Mucosa of descending colon (tissue), 3 donors: ENCODE measurements at regions not wholly inside any gene's neighbourhood (a gene's known extent, or its start where the extent isn't known, plus 50 kb on each side); places are given as distances from the start of the nearest gene placed in this dataset.

Source experiments
- ATAC-seq: fragments of 200-7000 bp; cut with Tn5 transposase; one replicate; pipeline ENCODE4 v1.9.1; 2020; ENCODE audit warnings: mild to moderate bottlenecking, moderate library complexity
- DNase-seq, 3 donors: peaks; one replicate each; pipeline ENCODE4 v3.0.0-alpha.2; 2020
- H3K36me3 ChIP-seq: fragments of 200-600 bp; one replicate; pipeline ENCODE4 v1.8.0; 2021; ENCODE audit warnings: low read depth, mild to moderate bottlenecking
- H3K4me1 ChIP-seq: fragments of 200-600 bp; one replicate; pipeline ENCODE4 v1.8.0; 2021; ENCODE audit warnings: low read depth, mild to moderate bottlenecking
- H3K4me3 ChIP-seq: fragments of 200-600 bp; one replicate; pipeline ENCODE4 v1.8.0; 2021; ENCODE audit warnings: mild to moderate bottlenecking
- H3K9me3 ChIP-seq: fragments of 200-600 bp; one replicate; pipeline ENCODE4 v1.8.0; 2021; ENCODE audit warnings: mild to moderate bottlenecking
- intact Hi-C, 2 donors: fragments of 100-400 bp; cut with DNase I in 1 of 2; cut with micrococcal nuclease in 1 of 2; formaldehyde crosslinking; loops; one replicate each; pipeline versions ENCODE4 v1.11.0 to v1.11.1; 2022; cut with DNase I, micrococcal nuclease
- TF ChIP-seq, protein P1 (sequence below): fragments of 200-600 bp; IDR thresholded peaks from one replicate; pipeline ENCODE4 v1.8.0; 2022; ENCODE audit warnings: antibody characterized with exemption, mild to moderate bottlenecking
- donor health status: DM: no; HTN: no; CAD: no; lungs with moderate emphysema.
- donor health status: DM: no; HTN: no; CAD: no.
- donor health status: DM: no; HTN: yes; CAD: no.

GRCh38 chr10:52533986-52534385 lies 219.9 kb downstream of the DKK1 start:
- intact Hi-C loops = no loop called here
- H3K9me3 ChIP-seq = no peaks in the 10 kb centered on the region
- TF ChIP-seq, protein P1, sequence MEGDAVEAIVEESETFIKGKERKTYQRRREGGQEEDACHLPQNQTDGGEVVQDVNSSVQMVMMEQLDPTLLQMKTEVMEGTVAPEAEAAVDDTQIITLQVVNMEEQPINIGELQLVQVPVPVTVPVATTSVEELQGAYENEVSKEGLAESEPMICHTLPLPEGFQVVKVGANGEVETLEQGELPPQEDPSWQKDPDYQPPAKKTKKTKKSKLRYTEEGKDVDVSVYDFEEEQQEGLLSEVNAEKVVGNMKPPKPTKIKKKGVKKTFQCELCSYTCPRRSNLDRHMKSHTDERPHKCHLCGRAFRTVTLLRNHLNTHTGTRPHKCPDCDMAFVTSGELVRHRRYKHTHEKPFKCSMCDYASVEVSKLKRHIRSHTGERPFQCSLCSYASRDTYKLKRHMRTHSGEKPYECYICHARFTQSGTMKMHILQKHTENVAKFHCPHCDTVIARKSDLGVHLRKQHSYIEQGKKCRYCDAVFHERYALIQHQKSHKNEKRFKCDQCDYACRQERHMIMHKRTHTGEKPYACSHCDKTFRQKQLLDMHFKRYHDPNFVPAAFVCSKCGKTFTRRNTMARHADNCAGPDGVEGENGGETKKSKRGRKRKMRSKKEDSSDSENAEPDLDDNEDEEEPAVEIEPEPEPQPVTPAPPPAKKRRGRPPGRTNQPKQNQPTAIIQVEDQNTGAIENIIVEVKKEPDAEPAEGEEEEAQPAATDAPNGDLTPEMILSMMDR = no peak
- H3K4me1 ChIP-seq = no peaks in the 10 kb centered on the region
- no peaks in the 10 kb centered on the region for H3K36me3 ChIP-seq
- DNase-seq (no peak), ATAC-seq (no peak)
- no peak overlapping the region for H3K4me3 ChIP-seq

GRCh38 chr10:52539463-52539862 lies 225.4 kb downstream of the DKK1 start:
- no peak for ATAC-seq
- no peak for DNase-seq

DNA sequence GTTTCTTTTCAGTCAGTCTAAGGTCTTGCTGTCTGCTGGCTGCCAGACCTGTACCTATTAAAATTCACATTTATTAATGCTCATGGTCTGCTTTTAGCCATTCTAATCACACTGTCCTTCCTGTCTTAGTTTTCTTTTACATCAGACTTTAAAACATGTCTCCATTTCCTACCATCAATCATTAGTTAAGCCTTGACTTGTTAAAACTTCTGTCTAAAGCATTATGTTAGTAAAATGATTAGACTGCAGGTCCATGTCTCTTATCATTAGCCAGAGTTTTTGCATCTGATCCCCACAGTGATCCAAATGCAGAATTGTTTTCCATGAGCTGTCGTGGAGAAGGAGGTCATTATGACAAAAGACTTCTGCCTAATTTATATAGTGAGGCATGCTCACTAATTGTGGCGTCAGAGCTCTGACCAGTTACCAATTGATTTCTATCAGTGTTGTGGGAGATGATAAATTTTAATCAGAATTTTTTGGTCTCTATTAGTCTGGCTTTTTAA lies 226.5 kb downstream of the DKK1 start:
- intact Hi-C loops = no loop called here
- DNase-seq = no peak
- Histone ChIP-seq H3K36me3 (no peaks in the 10 kb centered on the region), H3K9me3 (no peaks in the 10 kb centered on the region), H3K4me3 (no peak overlapping the region), H3K4me1 (no peaks in the 10 kb centered on the region)
- ATAC-seq = no peak
- TF ChIP-seq, protein P1 = no peak

More at GRCh38 chr10:52539463-52539862, 225.4 kb downstream of the DKK1 start:
- TF ChIP-seq, protein P1 = no peak
- no peaks in the 10 kb centered on the region for H3K9me3 ChIP-seq
- no peaks in the 10 kb centered on the region for H3K4me1 ChIP-seq
- H3K4me3 ChIP-seq = no peak overlapping the region
- intact Hi-C loops = no loop called here
- H3K36me3 ChIP-seq = no peaks in the 10 kb centered on the region

DNA sequence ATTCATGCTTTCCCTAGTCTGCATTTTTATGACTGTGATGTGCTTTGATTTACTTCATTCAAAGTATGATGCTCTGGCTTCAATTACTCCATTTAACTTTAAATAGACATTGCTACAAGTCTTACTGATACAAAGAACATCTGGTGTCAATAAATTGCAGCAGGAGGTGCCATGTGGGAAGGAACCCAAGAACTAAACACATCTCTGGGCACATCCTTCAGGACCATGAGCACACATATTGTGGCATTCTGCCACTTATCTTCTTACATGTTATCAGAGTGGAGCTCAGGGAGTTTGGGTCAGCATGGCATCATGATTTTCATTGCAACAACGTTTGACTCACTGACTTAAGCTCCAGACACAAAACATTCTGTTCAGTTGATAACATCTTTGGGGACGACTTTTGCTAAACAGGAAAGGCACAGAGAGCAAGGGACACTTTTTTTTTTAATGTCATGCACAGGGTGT lies 227.0 kb downstream of the DKK1 start:
- Histone ChIP-seq H3K36me3 (no peaks in the 10 kb centered on the region), H3K4me1 (no peaks in the 10 kb centered on the region), H3K4me3 (no peak overlapping the region), H3K9me3 (no peaks in the 10 kb centered on the region)
- DNase-seq (no peak), ATAC-seq (no peak)
- TF ChIP-seq, protein P1 = no peak
- intact Hi-C loops = no loop called here

DNA sequence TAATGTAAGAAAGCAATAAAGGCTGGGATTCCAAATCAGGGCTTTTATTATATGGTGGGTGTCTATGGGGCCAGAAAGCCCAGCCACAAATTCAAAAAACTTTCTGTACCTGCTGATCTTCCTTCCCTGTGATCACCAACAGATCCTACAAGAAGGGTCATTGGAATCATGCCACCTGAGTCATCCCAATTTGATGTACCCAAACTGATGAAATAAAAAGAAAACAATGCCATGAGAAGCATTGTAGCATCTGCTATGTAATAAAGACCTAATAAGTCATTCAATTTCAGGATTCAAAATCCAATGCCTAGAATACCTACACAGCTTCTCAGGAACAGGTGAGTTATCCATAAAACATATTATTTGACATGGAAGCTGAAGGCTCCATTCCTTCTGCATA lies 228.8 kb downstream of the DKK1 start:
- no peaks in the 10 kb centered on the region for H3K36me3 ChIP-seq
- H3K4me3 ChIP-seq = no peak overlapping the region
- no peak for DNase-seq
- intact Hi-C loops = no loop called here
- H3K4me1 ChIP-seq = no peaks in the 10 kb centered on the region
- ATAC-seq = no peak
- TF ChIP-seq, protein P1 = no peak
- H3K9me3 ChIP-seq = no peaks in the 10 kb centered on the region

DNA sequence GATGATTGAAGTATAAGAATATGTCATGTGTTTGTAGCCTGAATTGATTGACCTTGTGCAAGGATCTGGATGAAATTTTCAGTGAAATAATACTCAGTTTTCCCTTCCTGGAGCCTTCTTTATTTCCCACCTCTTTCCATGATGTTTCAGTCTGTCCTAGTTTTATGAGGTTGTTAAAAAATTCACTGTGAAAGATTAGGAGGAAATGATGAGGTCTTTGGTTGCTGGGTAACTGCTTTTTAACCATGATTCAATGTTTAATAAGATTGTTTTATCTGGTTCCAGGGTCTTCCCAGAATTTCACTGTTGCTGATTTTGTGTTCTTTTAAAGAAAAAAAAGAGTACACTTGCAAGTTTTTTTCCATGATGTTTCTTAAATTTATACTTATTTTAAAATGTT lies 221.5 kb downstream of the MBL2 start:
- TF ChIP-seq, protein P1 = no peak
- H3K36me3 ChIP-seq = no peaks in the 10 kb centered on the region
- DNase-seq (no peak), ATAC-seq (no peak)
- H3K9me3 ChIP-seq = no peaks in the 10 kb centered on the region
- H3K4me3 ChIP-seq = no peak overlapping the region
- intact Hi-C loops = no loop called here
- H3K4me1 ChIP-seq = no peaks in the 10 kb centered on the region
